Ishikawa (cell line): ENCODE measurements at regions not wholly inside any gene's neighbourhood (a gene's known extent, or its start where the extent isn't known, plus 50 kb on each side); places are given as distances from the start of the nearest gene placed in this dataset.

Experiments
- CREB1 ChIP-seq: IDR thresholded peaks from 2 replicates; pipeline ENCODE4 v1.6.1; 2012; ENCODE audit warnings: low read depth
- REST ChIP-seq: IDR thresholded peaks from 2 replicates; pipeline ENCODE4 v1.6.1; 2012; ENCODE audit warnings: low read depth, mild to moderate bottlenecking
- ZBTB7A ChIP-seq: IDR thresholded peaks from 2 replicates; pipeline ENCODE4 v1.6.1; 2012; ENCODE audit warnings: low read depth

DNA sequence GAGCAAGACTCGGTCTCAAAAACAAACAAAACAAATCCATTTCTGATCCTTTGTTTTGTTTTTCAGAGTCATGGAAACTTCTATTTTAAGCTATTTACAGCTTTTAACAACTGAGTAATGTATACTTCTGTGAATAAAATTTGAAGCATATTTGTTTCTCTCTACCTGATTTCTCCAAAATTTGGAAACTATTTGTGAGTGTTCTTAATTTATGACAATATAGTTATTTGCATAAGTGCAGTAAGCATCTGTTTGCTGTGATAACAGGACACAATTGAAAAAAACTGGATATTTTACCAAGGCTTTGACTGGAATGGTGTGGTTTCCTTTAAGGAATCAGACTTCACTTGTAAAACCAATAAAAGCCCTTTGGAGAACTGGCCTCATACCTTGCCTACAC lies 53.3 kb upstream of the GULP1 start:
- no peak for TF ChIP-seq ZBTB7A
- TF ChIP-seq CREB1, result no peak
- TF ChIP-seq REST, result no peak
